RWPE1 (cell line): ENCODE measurements at regions not wholly inside any gene's neighbourhood (a gene's known extent, or its start where the extent isn't known, plus 50 kb on each side); places are given as distances from the start of the nearest gene placed in this dataset.

Source experiments
- CTCF ChIA-PET: fragments of 350-600 bp; sonication (Branson Sonifier 250); formaldehyde crosslinking; extraction: SDS; loops from one replicate; lab custom pipeline; 2021; lab: Yijun Ruan, JAX
- POLR2A ChIA-PET: fragments of 400-600 bp; formaldehyde crosslinking; extraction: SDS; loops from one replicate; lab custom pipeline; 2020; ENCODE audit warnings: antibody characterized with exemption; ENCODE audit not compliant: low non-redundant PET; lab: Yijun Ruan, JAX
- DNase-seq: peaks from one replicate; pipeline ENCODE4 v3.0.0; 2012; ENCODE audit warnings: low spot score
- H3K27ac ChIP-seq: fragments of 450-650 bp; 2 replicates; pipeline ENCODE4 v1.5.1; 2017
- CTCF ChIP-seq: fragments of 450-650 bp; conservative IDR thresholded peaks from 2 replicates; pipeline ENCODE4 v1.5.1; 2017; ENCODE audit warnings: low read depth, mild to moderate bottlenecking

GRCh38 chr12:115443351-115443938, 759.5 kb upstream of the TBX3 start:
- H3K27ac ChIP-seq = no peak overlapping the region
- ChIA-PET POLR2A (no interaction called here), CTCF (no interaction called here)
- DNase-seq = no peak
- no peak for TF ChIP-seq CTCF

- ChIA-PET POLR2A (no interaction called here), CTCF (no interaction called here)
- TF ChIP-seq CTCF = no peak
- H3K27ac ChIP-seq = no peak overlapping the region
- DNase-seq = peak; percentile 23
Measured at GRCh38 chr12:115440438-115440837, 756.5 kb upstream of the TBX3 start.

- DNase-seq = no peak
- POLR2A ChIA-PET = no interaction called here
- no peak overlapping the region for H3K27ac ChIP-seq
- TF ChIP-seq CTCF = no peak
- CTCF ChIA-PET = interaction anchor here (0.7 kb wide), 2 partner anchors 21 to 278 kb away, joined by 3 read pairs; no protein-coding TSS in a partner anchor
Measured at GRCh38 chr12:115439008-115439601, 755.1 kb upstream of the TBX3 start.

- POLR2A ChIA-PET = no interaction called here
- no peak for DNase-seq
- CTCF ChIA-PET = no interaction called here
- no peak for TF ChIP-seq CTCF
- no peak overlapping the region for H3K27ac ChIP-seq
Measured at GRCh38 chr12:115438314-115438713, 754.3 kb upstream of the TBX3 start.

- H3K27ac ChIP-seq = no peak overlapping the region
- TF ChIP-seq CTCF = no peak
- DNase-seq = no peak
- CTCF ChIA-PET = no interaction called here
- POLR2A ChIA-PET = interaction anchor here (0.6 kb wide), 1 partner anchor 87 kb away, joined by 3 read pairs; no protein-coding TSS in a partner anchor
Measured at GRCh38 chr12:115437061-115437567, 753.1 kb upstream of the TBX3 start.

GRCh38 chr12:115433014-115433634, 749.1 kb upstream of the TBX3 start:
- POLR2A ChIA-PET = no interaction called here
- H3K27ac ChIP-seq = no peak overlapping the region
- no peak for TF ChIP-seq CTCF
- DNase-seq = no peak
- CTCF ChIA-PET = no interaction called here
